ENCODE measurements at regions not wholly inside any gene's neighbourhood (a gene's known extent, or its start where the extent isn't known, plus 50 kb on each side); places are given as distances from the start of the nearest gene placed in this dataset.

DNA sequence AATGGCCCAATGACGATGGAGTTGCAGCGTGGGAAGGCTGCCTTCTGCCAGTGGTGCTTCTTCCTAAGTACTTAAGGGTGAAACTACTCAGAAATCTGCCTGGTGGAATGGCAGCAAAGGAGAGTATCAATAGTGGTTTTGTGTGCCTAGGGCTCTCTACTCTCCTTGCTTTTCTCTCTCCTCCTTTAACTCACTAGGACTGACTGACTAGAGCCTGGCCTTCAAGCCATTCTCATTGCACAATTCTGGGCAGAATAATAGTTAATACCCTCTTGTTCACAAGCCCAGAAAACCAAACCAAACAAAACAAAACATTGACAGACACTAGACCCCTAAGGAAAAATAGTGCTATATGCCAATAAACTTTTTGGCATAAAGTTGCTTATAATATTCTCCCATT, 171.2 kb upstream of the PTGFR start:
- H3K4me1 ChIP-seq (ENCODE audit: control insufficient read depth, insufficient read depth, low read length), result no peaks in the 10 kb centered on the region
- no peak overlapping the region for H3K4me3 ChIP-seq (ENCODE audit: low read depth, low read length)
- H3K36me3 ChIP-seq (ENCODE audit: control insufficient read depth in 2 of 2, insufficient read depth in 1 of 2, low read length in 2 of 2), result no peaks in the 10 kb centered on the region
- no peaks in the 10 kb centered on the region for H3K9me3 ChIP-seq (ENCODE audit: control insufficient read depth, insufficient read depth, low read depth, low read length)
- TF ChIP-seq ZNF404 (tag by site-specific recombination; IDR thresholded peaks at IDR 0.05) (no peak), ZBTB7A (tag by site-specific recombination; IDR thresholded peaks at IDR 0.05; ENCODE audit: low read depth) (no peak), ZNF792 (tag by site-specific recombination; IDR thresholded peaks at IDR 0.05) (no peak), MYNN (tag by site-specific recombination; IDR thresholded peaks at IDR 0.05; ENCODE audit: borderline replicate concordance) (no peak), ZNF2 (tag by site-specific recombination; IDR thresholded peaks at IDR 0.05) (no peak)
- TF ChIP-seq, protein P1, sequence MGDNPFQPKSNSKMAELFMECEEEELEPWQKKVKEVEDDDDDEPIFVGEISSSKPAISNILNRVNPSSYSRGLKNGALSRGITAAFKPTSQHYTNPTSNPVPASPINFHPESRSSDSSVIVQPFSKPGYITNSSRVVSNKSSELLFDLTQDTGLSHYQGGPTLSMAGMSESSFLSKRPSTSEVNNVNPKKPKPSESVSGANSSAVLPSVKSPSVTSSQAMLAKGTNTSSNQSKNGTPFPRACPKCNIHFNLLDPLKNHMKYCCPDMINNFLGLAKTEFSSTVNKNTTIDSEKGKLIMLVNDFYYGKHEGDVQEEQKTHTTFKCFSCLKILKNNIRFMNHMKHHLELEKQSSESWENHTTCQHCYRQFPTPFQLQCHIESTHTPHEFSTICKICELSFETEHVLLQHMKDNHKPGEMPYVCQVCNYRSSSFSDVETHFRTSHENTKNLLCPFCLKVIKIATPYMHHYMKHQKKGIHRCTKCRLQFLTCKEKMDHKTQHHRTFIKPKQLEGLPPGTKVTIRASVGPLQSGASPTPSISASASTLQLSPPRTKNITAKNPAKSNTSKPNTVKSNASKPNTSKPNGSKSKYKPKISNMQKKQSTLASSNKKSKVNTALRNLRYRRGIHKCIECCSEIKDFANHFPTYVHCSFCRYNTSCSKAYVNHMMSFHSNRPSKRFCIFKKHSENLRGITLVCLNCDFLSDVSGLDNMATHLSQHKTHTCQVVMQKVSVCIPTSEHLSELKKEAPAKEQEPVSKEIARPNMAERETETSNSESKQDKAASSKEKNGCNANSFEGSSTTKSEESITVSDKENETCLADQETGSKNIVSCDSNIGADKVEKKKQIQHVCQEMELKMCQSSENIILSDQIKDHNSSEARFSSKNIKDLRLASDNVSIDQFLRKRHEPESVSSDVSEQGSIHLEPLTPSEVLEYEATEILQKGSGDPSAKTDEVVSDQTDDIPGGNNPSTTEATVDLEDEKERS (tag by site-specific recombination; IDR thresholded peaks at IDR 0.05), result no peak
- TF ChIP-seq, protein P2, sequence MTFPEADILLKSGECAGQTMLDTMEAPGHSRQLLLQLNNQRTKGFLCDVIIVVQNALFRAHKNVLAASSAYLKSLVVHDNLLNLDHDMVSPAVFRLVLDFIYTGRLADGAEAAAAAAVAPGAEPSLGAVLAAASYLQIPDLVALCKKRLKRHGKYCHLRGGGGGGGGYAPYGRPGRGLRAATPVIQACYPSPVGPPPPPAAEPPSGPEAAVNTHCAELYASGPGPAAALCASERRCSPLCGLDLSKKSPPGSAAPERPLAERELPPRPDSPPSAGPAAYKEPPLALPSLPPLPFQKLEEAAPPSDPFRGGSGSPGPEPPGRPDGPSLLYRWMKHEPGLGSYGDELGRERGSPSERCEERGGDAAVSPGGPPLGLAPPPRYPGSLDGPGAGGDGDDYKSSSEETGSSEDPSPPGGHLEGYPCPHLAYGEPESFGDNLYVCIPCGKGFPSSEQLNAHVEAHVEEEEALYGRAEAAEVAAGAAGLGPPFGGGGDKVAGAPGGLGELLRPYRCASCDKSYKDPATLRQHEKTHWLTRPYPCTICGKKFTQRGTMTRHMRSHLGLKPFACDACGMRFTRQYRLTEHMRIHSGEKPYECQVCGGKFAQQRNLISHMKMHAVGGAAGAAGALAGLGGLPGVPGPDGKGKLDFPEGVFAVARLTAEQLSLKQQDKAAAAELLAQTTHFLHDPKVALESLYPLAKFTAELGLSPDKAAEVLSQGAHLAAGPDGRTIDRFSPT (tag by site-specific recombination; IDR thresholded peaks at IDR 0.05), result no peak
- TF ChIP-seq, protein P3, sequence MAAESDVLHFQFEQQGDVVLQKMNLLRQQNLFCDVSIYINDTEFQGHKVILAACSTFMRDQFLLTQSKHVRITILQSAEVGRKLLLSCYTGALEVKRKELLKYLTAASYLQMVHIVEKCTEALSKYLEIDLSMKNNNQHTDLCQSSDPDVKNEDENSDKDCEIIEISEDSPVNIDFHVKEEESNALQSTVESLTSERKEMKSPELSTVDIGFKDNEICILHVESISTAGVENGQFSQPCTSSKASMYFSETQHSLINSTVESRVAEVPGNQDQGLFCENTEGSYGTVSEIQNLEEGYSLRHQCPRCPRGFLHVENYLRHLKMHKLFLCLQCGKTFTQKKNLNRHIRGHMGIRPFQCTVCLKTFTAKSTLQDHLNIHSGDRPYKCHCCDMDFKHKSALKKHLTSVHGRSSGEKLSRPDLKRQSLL (tag by site-specific recombination; IDR thresholded peaks at IDR 0.05), result no peak
- ChIA-PET POLR2A (no interaction called here), CTCF (no interaction called here)
- no peak overlapping the region for H3K27ac ChIP-seq (ENCODE audit: extremely low read depth, low read depth, low read length)

DNA sequence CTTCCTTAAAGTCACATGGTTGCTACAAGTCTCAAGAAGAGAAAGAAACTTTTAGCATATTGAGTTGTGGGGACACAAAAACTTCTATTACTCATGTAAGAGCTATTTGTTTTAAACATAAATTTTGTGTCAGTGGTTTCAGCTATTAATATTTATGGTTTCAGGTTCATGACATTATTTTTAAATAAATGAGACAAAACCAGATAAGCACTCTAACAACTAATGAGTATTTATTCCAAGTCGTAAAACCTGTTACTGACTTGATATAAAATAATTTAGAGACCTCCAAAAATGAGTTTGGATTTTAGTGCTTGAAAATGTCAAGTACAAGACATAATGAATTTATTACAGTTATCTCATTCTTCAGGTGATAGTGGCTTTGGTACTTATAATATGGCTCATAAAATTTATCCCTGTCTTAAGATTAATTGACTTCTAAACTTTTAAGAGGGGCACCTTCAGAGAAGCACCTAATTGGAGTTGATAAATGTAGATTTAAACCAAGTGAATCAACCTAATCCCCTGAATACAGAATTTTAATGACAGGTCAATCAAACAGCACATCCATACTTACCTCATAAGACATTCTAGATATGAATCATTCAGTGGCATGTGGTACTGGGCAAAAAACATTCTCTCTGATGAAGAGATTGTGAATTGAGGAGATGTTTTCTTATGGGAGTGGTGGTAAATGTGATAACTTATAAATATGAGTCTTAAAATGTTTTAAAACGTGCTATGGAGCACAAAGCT, 167.7 kb upstream of the PTGFR start:
- CTCF ChIA-PET, result interaction anchor here (0.6 to 0.7 kb wide), 2 partner anchors 171 to 352 kb away, joined by 3 to 4 read pairs; no protein-coding TSS in a partner anchor
- TF ChIP-seq GLI2 (tag by site-specific recombination; IDR thresholded peaks at IDR 0.05; ENCODE audit: borderline replicate concordance, low read depth), result no peak
- POLR2A ChIA-PET, result no interaction called here

GRCh38 chr1:78325293-78325692, 165.5 kb upstream of the PTGFR start:
- Histone ChIP-seq H3K4me1 (ENCODE audit: control insufficient read depth, insufficient read depth, low read length) (no peaks in the 10 kb centered on the region), H3K36me3 (ENCODE audit: control insufficient read depth in 2 of 2, insufficient read depth in 1 of 2, low read length in 2 of 2) (no peaks in the 10 kb centered on the region), H3K9me3 (ENCODE audit: control insufficient read depth, insufficient read depth, low read depth, low read length) (no peaks in the 10 kb centered on the region), H3K27ac (ENCODE audit: extremely low read depth, low read depth, low read length) (no peak overlapping the region), H3K4me3 (ENCODE audit: low read depth, low read length) (no peak overlapping the region)
- ChIA-PET POLR2A (no interaction called here), CTCF (interaction anchor here (2.2 kb wide), 1 partner anchor 8 kb away, joined by 8 read pairs; no protein-coding TSS in a partner anchor)
- TF ChIP-seq ZNF626 (tag by site-specific recombination; IDR thresholded peaks at IDR 0.05) (no peak), ZNF112 (tag by site-specific recombination; IDR thresholded peaks at IDR 0.05) (no peak), SCRT1 (tag by site-specific recombination; IDR thresholded peaks at IDR 0.05; ENCODE audit: borderline replicate concordance) (no peak), BCL11A (tag by site-specific recombination; IDR thresholded peaks at IDR 0.05; ENCODE audit: low read depth) (no peak), HOXD13 (CRISPR knock-in tag; IDR thresholded peaks at IDR 0.05; ENCODE audit: borderline replicate concordance) (no peak), ZNF548 (tag by site-specific recombination; IDR thresholded peaks at IDR 0.05) (no peak), KLF10 (tag by site-specific recombination; IDR thresholded peaks at IDR 0.05) (no peak), GLI2 (tag by site-specific recombination; IDR thresholded peaks at IDR 0.05; ENCODE audit: borderline replicate concordance, low read depth) (no peak), ZSCAN23 (tag by site-specific recombination; IDR thresholded peaks at IDR 0.05) (no peak), TCF7L2 (IDR thresholded peaks at IDR 0.05; ENCODE audit: borderline replicate concordance, low read depth, low read length) (no peak)
- TF ChIP-seq, protein P4, sequence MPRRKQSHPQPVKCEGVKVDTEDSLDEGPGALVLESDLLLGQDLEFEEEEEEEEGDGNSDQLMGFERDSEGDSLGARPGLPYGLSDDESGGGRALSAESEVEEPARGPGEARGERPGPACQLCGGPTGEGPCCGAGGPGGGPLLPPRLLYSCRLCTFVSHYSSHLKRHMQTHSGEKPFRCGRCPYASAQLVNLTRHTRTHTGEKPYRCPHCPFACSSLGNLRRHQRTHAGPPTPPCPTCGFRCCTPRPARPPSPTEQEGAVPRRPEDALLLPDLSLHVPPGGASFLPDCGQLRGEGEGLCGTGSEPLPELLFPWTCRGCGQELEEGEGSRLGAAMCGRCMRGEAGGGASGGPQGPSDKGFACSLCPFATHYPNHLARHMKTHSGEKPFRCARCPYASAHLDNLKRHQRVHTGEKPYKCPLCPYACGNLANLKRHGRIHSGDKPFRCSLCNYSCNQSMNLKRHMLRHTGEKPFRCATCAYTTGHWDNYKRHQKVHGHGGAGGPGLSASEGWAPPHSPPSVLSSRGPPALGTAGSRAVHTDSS (tag by site-specific recombination; IDR thresholded peaks at IDR 0.05), result no peak
- TF ChIP-seq, protein P3 (tag by site-specific recombination; IDR thresholded peaks at IDR 0.05), result no peak

More for the DNA sequence above, 167.7 kb upstream of the PTGFR start:
- Histone ChIP-seq H3K9me3 (ENCODE audit: control insufficient read depth, insufficient read depth, low read depth, low read length) (no peaks in the 10 kb centered on the region), H3K27ac (ENCODE audit: extremely low read depth, low read depth, low read length) (no peak overlapping the region), H3K4me3 (ENCODE audit: low read depth, low read length) (no peak overlapping the region), H3K4me1 (ENCODE audit: control insufficient read depth, insufficient read depth, low read length) (no peaks in the 10 kb centered on the region), H3K36me3 (ENCODE audit: control insufficient read depth in 2 of 2, insufficient read depth in 1 of 2, low read length in 2 of 2) (no peaks in the 10 kb centered on the region)

Measured in HEK293 (cell line).